HepG2 (cell line): ENCODE measurements at regions not wholly inside any gene's neighbourhood (a gene's known extent, or its start where the extent isn't known, plus 50 kb on each side); places are given as distances from the start of the nearest gene placed in this dataset.

Source experiments
- FOXM1 ChIP-seq: sonication (generic); formaldehyde crosslinking; IDR thresholded peaks from 2 replicates; pipeline ENCODE4 v1.5.0; 2020; ENCODE audit warnings: missing genetic modification reagents
- HNRNPH1 ChIP-seq: fragments of 200-400 bp; formaldehyde crosslinking; optimal IDR thresholded peaks from 2 replicates; pipeline ENCODE3; 2017; ENCODE audit warnings: mild to moderate bottlenecking, low read depth, low read length
- MXD4 ChIP-seq: IDR thresholded peaks from 2 replicates; pipeline ENCODE4 v1.6.1; 2016; ENCODE audit warnings: mild to moderate bottlenecking, missing biosample characterization, missing genetic modification reagents
- NKX3-1 ChIP-seq: sonication (generic); formaldehyde crosslinking; IDR thresholded peaks from 2 replicates; pipeline ENCODE4 v1.5.0; 2020; ENCODE audit warnings: missing genetic modification reagents
- ZBTB1 ChIP-seq: sonication (generic); formaldehyde crosslinking; IDR thresholded peaks from 2 replicates; pipeline ENCODE4 v1.4.0; 2020; ENCODE audit warnings: missing genetic modification reagents, borderline replicate concordance
- TF ChIP-seq, protein P1 (sequence below): sonication (generic); formaldehyde crosslinking; IDR thresholded peaks from 2 replicates; pipeline ENCODE4 v1.5.0; 2020; ENCODE audit warnings: mild to moderate bottlenecking, missing genetic modification reagents, moderate library complexity
- TF ChIP-seq, protein P2 (sequence below): sonication (generic); formaldehyde crosslinking; conservative IDR thresholded peaks from 2 replicates; pipeline ENCODE4 v1.5.0; 2020; ENCODE audit warnings: missing genetic modification reagents

DNA sequence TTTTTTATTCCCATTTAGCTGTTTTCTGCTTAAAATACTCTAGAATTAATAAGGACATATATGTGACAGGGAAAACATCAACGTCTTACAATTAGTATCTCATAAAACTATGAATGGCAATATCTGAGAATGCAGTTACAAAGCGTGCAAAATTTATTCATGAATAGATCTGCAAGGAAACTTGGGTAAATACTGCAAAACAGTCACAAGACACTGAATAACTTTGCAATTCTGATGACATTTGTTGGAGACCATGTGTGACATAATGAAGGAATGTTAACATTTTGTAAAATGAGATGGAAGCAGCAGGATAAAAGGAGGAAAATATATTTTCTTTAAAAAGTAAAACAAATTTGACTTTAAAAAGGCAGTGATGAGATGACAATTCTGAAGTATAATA lies 480.9 kb upstream of the SEMA6A start:
- no peak for TF ChIP-seq ZBTB1 (CRISPR knock-in tag)
- no peak for TF ChIP-seq NKX3-1
- TF ChIP-seq, protein P1, sequence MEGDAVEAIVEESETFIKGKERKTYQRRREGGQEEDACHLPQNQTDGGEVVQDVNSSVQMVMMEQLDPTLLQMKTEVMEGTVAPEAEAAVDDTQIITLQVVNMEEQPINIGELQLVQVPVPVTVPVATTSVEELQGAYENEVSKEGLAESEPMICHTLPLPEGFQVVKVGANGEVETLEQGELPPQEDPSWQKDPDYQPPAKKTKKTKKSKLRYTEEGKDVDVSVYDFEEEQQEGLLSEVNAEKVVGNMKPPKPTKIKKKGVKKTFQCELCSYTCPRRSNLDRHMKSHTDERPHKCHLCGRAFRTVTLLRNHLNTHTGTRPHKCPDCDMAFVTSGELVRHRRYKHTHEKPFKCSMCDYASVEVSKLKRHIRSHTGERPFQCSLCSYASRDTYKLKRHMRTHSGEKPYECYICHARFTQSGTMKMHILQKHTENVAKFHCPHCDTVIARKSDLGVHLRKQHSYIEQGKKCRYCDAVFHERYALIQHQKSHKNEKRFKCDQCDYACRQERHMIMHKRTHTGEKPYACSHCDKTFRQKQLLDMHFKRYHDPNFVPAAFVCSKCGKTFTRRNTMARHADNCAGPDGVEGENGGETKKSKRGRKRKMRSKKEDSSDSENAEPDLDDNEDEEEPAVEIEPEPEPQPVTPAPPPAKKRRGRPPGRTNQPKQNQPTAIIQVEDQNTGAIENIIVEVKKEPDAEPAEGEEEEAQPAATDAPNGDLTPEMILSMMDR, result no peak
- no peak for TF ChIP-seq MXD4 (CRISPR knock-in tag)
- no peak for TF ChIP-seq FOXM1
- TF ChIP-seq, protein P2, sequence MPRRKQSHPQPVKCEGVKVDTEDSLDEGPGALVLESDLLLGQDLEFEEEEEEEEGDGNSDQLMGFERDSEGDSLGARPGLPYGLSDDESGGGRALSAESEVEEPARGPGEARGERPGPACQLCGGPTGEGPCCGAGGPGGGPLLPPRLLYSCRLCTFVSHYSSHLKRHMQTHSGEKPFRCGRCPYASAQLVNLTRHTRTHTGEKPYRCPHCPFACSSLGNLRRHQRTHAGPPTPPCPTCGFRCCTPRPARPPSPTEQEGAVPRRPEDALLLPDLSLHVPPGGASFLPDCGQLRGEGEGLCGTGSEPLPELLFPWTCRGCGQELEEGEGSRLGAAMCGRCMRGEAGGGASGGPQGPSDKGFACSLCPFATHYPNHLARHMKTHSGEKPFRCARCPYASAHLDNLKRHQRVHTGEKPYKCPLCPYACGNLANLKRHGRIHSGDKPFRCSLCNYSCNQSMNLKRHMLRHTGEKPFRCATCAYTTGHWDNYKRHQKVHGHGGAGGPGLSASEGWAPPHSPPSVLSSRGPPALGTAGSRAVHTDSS, result no peak
- no peak for TF ChIP-seq HNRNPH1
